GM12878 (cell line): ENCODE measurements at regions not wholly inside any gene's neighbourhood (a gene's known extent, or its start where the extent isn't known, plus 50 kb on each side); places are given as distances from the start of the nearest gene placed in this dataset.

Experiments
- ATF2 ChIP-seq: IDR thresholded peaks from 2 replicates; pipeline ENCODE4 v1.6.1; 2012; ENCODE audit warnings: low read length, inconsistent platforms
- BCL3 ChIP-seq: IDR thresholded peaks from 2 replicates; pipeline ENCODE4 v1.6.1; 2011; ENCODE audit warnings: borderline replicate concordance, low read depth, mild to moderate bottlenecking, moderate library complexity, low read length; ENCODE audit not compliant: insufficient read depth, poor library complexity, severe bottlenecking
- CEBPB ChIP-seq, 2 experiments: fragments of 150-350 bp in 1 of 2; IDR thresholded peaks; 2 replicates each; pipeline ENCODE4 v1.6.1; 2012 to 2014; ENCODE audit warnings: low read depth in 2 of 2, low read length in 2 of 2, borderline replicate concordance in 1 of 2, inconsistent platforms in 1 of 2
- FOS ChIP-seq: IDR thresholded peaks from 3 replicates; pipeline ENCODE4 v1.6.1; 2011; ENCODE audit warnings: borderline replicate concordance; ENCODE audit not compliant: insufficient read length; ENCODE audit errors: extremely low read depth
- MYC ChIP-seq: IDR thresholded peaks from 2 replicates; pipeline ENCODE4 v1.6.1; 2011; ENCODE audit warnings: mild to moderate bottlenecking, low read length, moderate library complexity, inconsistent platforms; ENCODE audit not compliant: insufficient read depth, insufficient replicate concordance, insufficient read length, severe bottlenecking
- POLR2A ChIP-seq: IDR thresholded peaks from 2 replicates; pipeline ENCODE4 v1.6.1; 2011; ENCODE audit warnings: low read depth, mild to moderate bottlenecking, low read length
- SIX5 ChIP-seq: IDR thresholded peaks from 2 replicates; pipeline ENCODE4 v1.6.1; 2011; ENCODE audit warnings: mild to moderate bottlenecking, low read depth, low read length, moderate library complexity; ENCODE audit not compliant: severe bottlenecking
- SMAD1 ChIP-seq: fragments of 450-650 bp; IDR thresholded peaks from 2 replicates; pipeline ENCODE4 v1.6.1; 2018; ENCODE audit warnings: mild to moderate bottlenecking, low read depth; ENCODE audit not compliant: partially characterized antibody
- TF ChIP-seq, protein P1 (sequence below): IDR thresholded peaks from 2 replicates; pipeline ENCODE4 v1.6.1; 2012; ENCODE audit warnings: low read depth, low read length, improper control_type of control experiment

GRCh38 chr5:29614206-29614605 lies 1579.3 kb upstream of the CDH6 start:
- no peak for TF ChIP-seq SIX5
- no peak for TF ChIP-seq ATF2
- TF ChIP-seq BCL3 = no peak
- no peak for TF ChIP-seq MYC
- no peak for TF ChIP-seq SMAD1
- TF ChIP-seq, protein P1, sequence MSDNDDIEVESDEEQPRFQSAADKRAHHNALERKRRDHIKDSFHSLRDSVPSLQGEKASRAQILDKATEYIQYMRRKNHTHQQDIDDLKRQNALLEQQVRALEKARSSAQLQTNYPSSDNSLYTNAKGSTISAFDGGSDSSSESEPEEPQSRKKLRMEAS = no peak
- no peak for TF ChIP-seq CEBPB (IDR thresholded peaks at IDR 0.05; ENCODE audit: borderline replicate concordance in 1 of 2, low read depth in 2 of 2, low read length in 2 of 2)
- no peak for TF ChIP-seq FOS
- no peak for TF ChIP-seq POLR2A
